Mesenteric fat pad (tissue), 1 donor: ENCODE measurements at regions not wholly inside any gene's neighbourhood (a gene's known extent, or its start where the extent isn't known, plus 50 kb on each side); places are given as distances from the start of the nearest gene placed in this dataset.

Experiments
- DNase-seq: peaks from one replicate; pipeline ENCODE4 v3.0.0-alpha.2; 2020; ENCODE audit warnings: low spot score
- donor health status: DM: yes; HTN: yes; CAD: no.

DNA sequence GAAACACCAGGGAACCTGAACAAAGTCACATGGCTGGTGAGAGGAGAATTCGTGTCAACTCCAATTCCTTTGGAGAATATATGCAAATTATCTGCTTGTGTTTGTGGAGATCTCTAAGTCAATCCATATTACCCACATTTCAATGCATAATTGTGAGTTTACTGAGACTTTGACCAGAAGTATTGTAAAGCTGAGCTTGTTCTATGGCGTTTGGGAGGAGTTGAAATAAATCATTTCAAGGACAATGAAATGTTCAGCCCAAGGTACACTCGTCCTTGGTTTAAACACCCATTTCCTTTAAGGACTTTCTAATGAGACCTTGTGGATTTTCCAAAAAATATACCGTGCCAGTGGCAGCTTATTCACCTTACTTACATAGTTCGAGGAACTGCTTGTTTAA lies 186.6 kb upstream of the HDAC9 start:
- no peak for DNase-seq

DNA sequence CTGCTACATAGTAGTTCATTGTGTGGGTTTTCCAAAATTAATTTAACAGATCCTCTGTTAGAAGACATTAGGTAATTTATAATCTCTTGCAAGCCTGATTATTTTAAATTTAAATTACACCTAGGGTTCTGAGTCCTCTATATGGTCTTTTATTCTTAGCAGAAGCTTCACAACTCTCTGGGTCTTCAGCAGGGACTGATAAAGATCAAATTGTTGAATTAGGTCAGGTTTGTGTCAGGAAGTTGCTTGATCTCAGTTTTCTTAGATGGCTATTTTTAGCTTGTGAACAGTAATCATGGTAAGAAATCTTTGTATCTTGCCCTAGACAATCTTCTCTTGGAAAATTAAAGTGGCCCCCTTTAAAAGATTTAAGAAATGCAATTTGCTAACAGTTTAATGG lies 183.1 kb upstream of the HDAC9 start:
- DNase-seq = no peak

DNA sequence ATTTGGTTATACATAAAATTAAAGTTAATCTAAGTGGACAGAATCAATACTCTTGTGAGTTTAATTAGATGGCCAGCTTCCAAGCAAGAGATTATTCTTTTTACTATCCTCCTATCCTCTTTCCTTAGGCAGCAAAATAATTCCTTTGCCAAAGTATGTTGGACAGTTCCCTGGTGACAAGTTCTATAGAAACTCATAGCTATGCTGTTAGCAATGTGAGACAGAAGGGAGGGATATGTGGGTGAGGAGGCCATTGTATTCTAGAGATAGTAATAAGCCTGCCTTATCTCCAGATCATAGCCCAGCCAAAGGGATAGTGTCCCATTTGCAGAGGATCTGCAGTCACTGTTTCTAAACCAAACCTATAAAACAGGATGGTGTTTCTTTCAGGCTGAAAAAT lies 181.6 kb upstream of the HDAC9 start:
- no peak for DNase-seq

DNA sequence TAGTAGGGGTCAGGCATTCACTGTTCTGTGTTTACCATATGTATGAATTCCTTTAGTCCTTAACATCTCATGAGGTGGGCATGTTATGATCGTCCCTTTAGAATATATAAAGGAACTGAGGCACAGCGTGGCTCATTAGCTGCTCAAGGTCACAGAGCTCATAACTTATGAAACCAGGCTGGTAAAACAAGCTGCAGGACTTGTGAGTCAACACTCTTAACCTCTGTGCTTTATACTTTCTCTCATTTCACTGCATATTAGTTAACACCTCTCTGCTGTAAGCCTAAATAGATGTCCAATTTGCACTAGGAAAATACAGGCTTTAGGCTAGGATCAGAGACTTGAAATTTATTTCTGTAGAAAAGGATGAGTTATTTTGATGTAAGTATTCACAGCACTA lies 180.3 kb upstream of the HDAC9 start:
- DNase-seq = no peak

DNA sequence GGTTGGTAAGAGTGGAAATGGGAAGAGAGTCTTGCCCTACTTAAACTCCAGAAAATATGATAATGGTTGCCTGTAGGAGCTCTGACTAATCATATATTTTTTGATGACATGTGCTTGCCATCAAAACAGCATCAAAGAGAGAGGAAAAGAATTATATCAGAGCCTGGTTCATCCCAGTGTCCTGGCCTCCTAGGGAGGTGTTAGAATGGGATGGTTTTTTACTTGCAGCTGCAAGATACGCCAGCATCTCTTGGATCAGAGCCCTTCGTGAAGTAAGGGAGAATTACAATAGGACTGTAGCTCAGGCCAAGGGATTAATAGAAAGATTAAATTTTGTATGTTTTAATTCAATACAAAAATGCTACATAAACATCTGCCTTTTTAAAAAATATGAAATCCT lies 177.6 kb upstream of the HDAC9 start:
- no peak for DNase-seq

DNA sequence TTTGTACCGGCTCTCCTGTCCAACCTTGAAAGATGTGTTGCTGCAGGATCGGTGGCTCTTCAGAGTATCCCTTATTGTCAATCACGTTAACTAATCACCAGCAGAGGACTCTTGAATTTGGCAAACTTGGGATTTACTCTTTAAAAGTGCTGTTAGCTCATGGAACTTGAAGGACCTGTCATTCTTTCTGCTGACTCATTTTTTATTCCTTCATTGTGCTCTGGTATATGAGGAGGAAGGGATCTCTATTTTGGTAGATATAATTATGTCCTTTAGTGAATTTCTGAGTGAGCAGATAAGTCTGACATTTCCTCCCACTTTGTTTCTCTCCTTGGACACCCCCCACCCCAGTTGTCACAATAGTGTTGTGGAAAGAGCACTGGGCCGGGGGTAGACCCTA lies 175.1 kb upstream of the HDAC9 start:
- no peak for DNase-seq

DNA sequence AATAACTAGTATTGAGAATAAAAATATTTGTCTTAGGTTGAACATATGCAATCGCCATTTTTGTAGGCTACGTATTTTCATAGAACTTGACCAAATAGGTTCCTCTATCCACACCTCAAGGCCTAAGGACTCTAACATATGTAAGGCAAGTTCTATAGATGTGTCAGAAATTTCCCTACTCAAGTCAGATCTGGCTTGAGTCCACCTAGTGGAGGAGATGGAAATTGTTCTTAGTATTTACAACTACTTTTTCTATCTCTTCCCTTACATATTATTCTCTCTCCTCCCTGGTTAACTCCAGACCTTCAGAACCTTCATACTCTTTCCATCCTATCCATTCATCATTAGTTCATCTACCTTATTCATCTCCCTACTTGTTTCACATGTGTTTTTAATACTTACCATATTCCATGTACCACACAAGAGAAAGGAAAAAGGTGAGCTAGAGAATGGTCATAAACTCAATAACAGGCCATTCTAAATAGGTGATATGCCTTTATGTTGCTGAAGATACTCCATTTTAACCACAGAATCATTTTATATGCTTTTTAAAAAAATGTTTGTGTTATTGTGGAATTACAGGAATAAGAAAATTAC lies 174.5 kb upstream of the HDAC9 start:
- no peak for DNase-seq

DNA sequence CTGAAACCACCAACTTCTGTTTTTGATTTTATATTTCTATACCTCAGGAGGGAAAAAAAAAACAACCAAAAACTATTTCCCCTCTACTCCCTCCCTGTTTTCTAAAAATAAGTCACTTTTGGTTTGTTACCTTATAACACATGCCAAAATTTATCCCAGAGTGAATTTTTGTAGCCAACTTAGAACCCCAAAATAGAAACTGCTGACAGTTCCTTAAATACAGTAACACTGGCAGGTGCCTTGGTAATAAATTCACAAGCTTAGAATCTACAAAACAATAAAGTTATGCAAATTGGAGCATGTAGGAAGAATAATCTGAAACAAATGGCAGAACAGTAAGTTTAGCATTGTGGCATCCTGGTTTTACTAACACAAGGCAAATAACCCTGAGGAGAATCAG lies 165.0 kb upstream of the HDAC9 start:
- DNase-seq = no peak

DNA sequence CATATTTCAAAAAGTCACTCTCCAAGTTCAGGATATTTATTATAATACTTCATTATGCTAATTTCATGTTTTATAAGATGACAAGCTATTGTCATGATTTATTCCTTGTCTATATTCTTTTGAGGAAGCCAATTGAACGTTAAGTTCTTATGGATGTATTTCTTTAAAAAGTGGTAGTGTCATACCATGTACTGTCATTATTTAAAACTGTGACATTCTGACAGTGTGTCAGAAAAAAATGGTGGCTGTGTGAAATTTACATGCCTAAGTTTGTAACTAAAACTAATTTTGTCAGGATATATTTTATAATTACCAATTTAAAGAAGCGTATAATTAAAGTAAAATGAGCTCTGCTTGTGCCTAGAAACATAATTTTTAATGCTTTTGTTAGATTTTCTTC lies 158.9 kb upstream of the HDAC9 start:
- DNase-seq = no peak

DNA sequence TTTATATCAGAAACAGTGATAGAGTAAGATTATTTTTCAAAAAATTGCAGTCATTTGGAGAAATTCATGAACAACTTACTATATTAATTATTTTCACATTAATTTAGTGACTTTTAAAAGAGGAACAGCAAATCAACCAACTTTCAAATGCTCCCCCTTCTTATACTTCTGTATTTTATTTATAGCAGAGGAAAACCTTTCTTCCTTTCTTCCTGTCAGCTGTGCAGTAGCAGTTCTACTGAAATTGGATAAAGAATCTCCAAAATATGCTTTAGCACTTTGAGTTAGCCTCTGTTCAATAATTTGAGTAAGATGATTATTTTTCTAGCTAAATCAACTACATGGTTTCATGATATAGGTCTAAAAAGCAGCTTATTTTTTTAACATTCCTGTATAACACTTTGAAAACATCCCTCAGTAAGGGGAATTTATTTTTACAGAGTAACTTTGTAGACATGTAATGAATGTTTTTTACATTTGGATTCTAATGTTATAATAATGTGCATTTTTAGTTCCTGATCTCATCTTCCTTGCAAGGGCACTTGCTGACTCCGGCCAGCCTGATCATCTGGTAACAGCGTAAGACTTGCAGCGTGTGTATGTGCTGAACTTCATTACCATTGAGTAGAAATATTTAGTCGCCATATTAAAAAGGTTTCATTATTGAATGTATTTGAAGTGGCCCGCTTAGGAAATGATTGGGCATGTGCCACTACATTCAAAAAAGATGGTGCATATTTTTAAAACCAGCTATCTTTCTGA lies 158.3 kb upstream of the HDAC9 start:
- no peak for DNase-seq

DNA sequence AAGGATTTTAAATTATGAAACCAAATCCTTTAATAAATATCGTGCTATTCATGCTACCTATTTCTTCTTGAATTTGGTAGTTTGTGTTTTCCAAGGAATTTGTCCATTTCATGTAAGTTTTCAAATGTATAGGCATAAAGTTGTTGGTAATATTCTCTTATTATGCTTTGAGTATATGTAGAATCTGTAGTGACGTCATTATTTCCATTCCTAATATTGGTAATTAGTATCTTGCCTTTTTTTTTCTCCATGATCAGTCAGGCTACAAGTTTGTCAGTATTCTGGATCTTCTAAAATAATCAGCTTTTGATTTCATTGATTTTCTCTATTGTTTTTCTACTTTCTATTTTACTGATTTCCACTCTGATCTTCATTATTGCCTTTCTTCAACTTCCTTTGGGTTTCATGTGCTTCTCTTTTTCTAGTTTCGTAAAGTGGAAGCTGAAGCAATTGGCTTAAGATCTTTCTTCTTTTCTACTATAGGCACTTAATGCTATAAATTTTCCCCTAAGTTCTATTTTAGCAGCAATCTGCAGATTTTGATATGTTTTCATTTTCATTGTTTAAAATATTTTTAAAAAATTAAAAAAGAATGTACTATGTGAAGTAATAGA lies 156.5 kb upstream of the HDAC9 start:
- DNase-seq = no peak

DNA sequence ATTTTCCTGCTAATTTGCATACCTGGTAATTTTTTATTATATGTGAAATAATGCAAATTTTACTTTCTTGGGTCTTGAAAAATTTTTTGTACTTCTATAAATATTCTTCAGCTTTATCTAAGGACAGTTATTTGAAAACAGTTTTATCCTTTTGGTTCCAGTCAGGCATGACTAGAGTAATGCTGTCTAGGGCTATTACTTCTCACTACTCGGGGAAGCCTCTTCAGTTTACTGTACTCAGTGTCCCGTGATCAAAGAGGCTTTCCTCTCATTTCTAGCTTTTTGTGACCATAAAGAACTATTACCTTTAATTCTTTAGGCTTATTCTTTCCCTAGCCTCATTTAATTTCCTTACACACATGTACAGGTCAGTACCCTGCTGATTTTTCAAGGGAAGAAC lies 153.8 kb upstream of the HDAC9 start:
- DNase-seq = no peak

DNA sequence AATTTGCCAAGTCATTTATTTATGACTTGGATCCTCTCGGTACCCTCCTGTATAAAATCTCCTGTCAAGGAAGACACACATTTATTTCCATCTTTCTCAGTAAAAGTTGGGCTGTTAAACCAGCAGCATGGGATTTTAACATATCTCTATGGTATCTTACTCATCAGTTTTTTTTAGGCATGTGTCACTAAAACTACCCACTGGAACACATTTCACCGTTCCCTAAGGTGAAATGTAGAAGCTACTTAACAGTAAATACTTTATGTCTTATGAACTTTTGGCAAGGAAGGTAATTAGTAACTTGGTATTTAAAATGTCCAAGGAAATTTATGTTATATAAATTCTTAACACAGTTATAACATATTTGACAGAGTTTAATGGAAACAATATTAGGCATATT lies 152.5 kb upstream of the HDAC9 start:
- no peak for DNase-seq

DNA sequence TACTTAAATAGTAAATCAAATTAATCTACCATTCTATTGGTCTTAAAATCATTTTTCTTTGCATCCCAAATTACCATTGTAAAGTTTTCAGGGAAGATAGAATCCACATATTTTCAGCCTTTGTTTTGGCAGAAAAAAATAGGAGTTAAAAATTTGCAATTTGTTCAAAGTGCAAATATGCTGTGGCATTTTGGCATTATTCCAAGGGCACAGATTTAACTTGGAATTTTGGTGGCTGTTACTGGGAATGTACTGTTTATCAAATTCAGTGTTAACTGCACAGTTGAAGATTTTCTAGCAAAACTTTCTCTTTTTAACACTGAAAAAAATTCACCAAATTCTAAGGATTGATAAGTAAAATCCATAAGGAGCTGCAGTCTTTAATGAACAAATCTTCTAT lies 151.0 kb upstream of the HDAC9 start:
- no peak for DNase-seq

DNA sequence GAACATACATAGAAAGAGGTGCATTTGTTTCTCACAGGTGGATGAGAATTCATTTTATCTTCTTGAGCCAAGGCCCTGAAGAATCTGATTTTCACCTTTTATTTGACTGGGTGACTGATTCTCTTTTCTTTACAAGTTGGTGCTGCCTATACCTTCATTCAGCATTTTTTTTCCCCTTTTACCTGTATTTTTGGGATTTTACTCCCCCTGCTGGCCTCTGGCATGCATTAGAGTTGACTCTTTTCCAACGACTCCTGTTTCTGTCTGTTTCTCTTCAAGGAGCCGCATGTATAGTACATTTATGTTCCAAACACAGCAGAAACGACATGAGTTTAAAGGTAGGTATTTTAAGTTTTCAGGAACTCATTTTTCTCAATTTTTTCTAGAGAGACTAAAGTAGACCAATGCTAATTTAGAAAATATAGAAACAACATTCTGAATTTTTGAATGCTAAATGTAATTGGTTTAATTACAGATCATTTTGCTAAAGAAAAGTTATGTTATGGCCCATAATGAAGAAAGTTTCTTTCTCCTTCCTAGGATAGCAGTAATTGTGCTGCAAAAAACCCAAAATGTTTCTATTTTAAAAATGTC lies 149.8 kb upstream of the HDAC9 start:
- no peak for DNase-seq

DNA sequence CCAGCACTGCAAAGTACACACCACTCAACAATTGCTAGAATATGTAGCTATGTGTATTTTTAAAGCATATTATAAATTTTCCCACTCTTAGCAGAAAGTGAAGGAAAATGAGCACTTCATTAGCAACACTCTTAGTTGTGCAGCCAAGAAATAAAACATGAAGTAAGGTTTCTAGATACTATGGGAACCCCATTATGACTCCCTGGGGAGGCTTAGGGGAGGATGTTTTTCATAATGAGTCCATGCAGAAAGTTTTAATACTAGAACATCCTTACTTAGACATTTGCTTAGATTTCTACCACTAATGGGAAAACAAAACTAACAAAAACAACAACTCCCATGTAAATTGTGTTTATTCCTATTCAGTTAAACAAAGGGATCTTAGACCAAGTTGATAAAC lies 148.4 kb upstream of the HDAC9 start:
- no peak for DNase-seq

DNA sequence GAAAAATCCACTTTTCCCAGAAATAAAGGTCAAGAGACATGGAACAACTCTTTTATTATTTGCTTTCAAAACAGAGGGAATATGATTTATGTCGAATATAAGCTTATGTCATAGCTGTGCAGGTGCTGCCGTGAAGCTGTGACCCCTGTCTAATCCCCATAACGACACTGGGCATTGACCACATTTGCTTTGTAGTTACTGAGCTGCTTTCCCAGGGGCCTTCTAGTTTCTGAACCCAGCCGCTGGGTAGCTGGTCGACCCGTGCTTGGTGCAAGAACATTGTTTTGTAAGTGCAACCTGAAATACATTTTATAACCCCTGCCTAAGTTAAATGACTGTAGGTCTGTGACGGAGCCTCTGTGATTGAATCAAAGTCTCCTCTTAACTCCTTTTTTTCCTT lies 144.9 kb upstream of the HDAC9 start:
- no peak for DNase-seq

DNA sequence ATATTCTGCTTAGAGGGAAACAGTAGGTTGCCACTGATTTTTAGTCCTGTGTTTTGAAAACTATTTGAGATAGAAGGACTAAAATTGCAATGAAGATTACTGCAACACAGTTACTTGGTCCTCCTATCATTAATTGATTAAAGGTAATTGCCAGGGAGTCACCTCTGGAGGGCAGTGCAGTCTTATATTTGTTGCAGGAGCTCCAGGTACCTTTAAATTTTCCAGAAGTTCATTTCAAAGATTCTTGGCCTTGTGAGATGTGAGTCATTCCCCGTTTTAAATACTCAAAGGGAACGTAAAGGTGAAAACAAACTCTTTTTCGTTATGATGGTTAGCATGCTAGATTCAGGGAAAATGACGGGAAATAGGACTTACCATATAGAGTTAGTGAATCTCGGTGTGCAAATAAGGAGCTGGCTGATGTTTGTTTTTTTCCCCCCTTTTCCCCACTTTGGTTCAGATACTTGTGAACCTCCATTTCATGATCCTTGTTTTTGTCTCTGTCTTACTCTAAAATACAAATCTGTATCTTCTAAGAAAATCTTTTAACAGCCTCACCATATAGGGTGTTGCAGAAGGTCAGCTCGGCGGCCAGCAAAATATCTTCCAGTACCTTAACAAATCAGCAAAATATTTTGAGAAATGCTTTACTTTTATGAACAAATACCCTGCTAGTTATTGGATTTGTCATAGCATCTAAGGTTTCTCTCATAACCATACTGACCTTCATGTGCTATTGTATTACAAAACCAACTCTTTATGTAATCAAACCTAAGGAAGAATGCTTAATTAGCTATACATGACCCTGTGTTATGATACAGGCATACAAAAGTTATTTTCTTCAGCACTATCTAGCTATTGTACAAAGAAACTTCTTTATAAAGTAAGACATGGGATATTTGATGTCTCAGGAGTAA lies 143.0 kb upstream of the HDAC9 start:
- no peak for DNase-seq

DNA sequence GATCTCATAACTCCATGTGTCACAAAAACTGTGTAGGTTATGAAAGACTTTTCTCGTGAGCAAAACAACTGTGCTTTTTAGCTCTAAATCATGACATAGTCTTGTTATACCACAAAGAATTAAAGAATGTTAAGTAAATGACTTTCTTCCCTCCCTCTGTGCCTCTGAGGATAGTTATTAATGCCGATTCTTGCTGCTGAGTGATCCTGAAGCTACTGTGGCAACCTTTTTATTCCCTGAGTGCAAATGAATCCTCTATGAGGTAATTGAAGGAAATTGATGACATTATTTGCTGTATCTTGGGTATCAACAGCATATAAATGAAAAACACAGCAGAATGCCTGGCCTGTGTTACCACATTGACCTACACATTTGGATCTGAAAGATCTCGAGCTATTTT lies 142.2 kb upstream of the HDAC9 start:
- no peak for DNase-seq

DNA sequence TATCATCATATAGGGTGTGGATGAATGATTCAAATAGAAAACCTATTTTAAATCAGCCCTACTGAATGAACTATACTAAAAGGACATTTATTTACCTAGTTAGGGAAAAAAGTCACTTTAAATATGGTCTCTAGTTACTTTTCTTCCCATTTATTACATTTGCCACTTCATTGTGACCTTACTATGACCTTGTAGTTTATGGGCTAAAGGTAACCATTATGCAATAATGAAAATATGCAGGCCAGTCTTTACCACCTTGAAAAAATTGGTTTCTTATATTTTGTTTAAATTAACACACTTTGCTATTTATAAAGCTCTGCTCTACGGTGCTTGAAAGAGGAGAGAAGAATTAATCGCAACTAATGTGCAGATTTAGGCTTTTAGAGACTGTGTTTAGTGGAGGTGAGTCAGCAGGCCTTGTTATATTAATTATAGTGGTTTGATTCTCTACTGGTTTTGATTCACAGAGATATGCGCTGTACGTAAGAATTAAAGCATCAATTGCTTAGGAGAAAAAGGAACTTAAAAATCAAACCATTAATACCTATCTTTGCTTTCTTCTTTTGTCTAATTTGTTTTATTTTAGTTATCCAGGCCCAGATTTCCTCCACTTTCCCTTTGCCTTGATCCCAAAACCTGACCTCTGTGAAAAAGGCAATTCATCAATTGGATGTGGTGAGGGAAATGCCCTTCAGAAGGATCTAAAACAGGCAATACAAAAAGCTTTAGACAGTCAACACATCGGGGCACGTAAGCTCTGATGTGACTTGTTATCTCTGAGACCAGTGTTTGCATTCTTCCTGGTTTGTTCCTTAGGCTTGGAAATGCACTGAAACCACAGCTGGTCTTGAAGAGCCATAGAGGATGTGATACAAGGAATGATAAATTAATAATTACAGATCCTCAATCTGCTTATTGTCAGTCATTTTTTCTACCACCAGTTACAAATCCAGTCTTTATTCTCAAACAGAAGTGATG lies 141.2 kb upstream of the HDAC9 start:
- no peak for DNase-seq
